ENCODE measurements at regions not wholly inside any gene's neighbourhood (a gene's known extent, or its start where the extent isn't known, plus 50 kb on each side); places are given as distances from the start of the nearest gene placed in this dataset.
"Not testable (repeated sequence)": the region's sequence is repeated elsewhere in the genome, so short reads cannot be mapped to it uniquely, and the experiment has no call there.

DNA sequence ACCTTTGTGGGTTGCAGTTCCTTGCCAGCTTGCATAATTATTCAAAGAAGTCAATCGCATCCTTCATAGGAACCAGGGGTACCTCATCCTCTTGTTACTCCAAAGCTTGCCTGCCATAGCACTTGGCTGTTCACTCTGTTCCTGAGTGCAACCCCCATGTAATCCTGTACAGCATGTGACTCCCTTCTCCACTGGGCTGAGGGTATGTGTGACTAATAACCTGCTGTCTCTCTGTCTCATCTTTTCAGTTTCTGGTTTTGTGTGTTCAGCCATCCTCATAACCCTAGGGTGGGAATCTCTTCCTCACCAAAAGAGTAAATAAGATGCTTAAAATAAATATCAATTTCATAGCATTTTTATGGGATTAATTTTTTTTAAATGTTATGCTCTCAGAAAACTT is 351.9 kb downstream of the S1PR1 start:
- DNase-seq = no peak

DNA sequence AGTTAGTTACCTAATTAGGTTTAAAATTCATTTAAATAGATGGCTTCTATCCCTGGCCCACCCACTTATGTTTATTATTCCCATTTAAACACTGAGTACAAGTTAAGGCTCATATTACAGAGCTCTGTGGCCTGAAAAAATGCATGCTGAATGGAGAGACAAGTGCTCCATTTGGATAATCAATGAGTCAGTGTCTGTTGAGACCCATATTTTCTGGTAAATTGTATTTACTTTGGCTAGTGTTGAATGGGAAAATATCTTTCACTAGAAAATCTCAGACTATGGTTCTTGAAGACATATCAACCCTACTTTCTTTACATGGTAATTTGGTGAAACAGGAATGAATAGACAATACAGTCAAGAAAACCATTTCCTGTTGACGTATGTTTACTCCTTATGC is 356.0 kb downstream of the S1PR1 start:
- no peak for DNase-seq

GRCh38 chr1:101595881-101596374 is 359.1 kb downstream of the S1PR1 start:
- DNase-seq = no peak

GRCh38 chr1:101600615-101601014 is 363.8 kb downstream of the S1PR1 start:
- not testable (repeated sequence) for DNase-seq

DNA sequence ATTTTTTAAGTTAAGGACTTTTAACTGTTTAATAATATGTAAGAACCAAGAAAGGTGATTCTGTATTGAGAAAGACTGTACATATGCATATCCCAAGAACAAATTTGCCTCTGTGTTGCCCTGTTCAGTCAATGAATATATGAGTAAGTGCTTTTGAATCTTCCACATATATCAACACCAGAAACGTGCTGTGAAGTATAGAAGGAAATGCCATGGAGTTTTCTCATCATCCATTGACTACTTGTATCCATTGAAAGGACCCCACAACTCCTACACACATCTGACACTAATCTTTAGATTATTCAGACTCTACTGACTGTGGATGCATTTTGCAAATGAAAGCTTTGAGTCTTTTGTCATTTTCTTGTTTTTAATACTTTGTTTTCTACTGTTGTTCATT is 366.9 kb downstream of the S1PR1 start:
- DNase-seq = no peak

DNA sequence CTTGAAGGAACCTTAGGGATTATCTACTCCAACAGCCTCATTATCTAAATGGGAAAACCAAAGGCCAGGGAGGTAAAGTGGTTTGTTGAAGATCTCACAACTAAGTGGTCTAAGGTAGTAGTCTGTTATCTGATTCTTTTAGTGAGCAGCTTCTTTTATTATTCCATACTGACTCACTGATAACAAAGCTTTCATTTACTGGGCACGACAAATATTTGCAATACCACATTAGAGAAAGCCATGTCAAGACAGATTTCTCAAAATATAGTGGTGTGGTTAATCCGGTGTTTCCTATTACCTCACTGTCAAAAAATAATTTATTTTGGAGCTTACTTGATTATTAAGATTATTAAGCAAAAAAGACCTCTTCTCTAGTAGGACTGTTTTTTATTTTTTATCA is 369.1 kb downstream of the S1PR1 start:
- no peak for DNase-seq

DNA sequence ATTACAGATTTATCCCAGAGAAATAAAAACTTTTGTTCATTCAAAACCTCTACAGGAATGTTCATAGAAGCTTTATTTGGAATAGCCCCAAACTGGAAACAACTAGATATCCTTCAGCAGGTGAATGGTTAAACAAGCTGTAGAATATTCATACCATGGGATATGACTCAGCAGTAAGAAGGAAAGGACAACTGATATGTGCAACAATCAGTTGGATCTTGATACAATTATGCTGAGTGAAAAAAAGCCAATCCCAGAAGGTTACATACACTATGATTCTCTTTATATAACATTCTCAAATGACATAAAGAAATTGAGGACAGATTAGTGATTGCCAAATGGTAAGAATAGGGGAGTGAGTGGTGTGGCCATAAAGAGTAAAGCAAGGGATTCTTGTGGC is 376.7 kb downstream of the S1PR1 start:
- DNase-seq = no peak

GRCh38 chr1:101618900-101619299 is 377.8 kb downstream of the OLFM3 start:
- no peak for DNase-seq

GRCh38 chr1:101632548-101633272 is 364.0 kb downstream of the OLFM3 start:
- no peak for DNase-seq

DNA sequence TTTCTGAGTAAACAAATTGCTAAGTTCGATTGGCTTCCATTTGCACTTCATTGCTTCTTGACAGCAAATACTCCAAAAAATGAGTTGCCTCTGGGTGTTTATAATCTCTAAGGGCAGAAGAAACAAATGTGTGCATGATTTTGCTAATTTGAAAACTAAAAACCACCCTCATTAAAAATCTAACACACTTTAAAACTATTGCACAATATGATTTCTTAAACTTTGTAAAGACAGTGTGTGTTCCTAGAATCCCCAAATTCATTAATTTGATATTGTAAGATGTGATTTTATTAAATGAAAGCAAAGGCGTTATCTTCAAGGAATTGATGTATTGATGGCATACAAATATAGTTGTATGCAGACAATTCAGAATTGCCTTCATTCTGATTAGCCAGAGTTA is 350.9 kb downstream of the OLFM3 start:
- no peak for DNase-seq

GRCh38 chr1:101652484-101652883 is 344.2 kb downstream of the OLFM3 start:
- DNase-seq = no peak

DNA sequence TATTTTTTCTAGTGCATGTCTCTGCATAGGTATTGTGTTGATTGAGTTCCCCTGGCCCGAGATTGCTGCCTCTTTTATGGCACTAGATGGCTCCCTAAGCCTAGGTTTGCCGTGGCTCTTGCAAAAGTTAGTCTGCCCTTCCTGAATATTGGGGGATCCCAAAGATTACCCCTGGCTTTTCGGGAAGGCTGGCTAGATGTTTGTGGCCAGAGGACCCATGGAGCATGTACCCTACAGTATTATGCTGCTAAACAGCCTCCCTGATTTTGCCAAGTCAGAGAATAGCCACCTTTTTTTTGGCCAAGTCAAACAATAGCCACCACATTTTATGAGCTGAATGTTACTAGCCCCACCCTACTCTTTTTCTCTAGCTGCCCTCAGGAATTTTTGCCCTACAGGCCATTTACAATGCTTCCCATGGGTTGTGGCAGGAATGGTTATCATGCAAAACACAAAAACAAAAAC is 343.2 kb downstream of the OLFM3 start:
- no peak for DNase-seq

DNA sequence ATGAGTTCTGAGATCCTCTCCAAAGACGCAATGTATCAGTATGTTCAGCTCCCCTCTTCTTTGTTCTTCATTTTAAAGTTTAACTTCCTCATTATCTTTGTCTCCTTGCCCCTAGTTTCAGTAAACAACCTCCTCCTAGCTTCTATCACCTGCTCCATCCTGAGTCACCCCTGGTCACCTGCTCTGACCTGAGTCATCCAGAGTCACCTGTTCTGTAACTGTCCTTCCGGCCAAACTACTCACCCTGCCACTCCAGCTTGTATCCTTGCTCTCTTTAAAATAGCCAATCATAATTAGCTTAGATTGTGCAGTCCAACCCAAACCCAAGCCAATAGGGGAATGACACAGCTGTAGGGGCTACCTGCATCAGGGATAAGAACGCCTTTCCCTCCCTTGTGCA is 332.0 kb downstream of the OLFM3 start:
- no peak for DNase-seq

- no peak for DNase-seq
Observed at GRCh38 chr1:101667761-101668160, 329.0 kb downstream of the OLFM3 start.

GRCh38 chr1:101683136-101683535 is 313.6 kb downstream of the OLFM3 start:
- no peak for DNase-seq

DNA sequence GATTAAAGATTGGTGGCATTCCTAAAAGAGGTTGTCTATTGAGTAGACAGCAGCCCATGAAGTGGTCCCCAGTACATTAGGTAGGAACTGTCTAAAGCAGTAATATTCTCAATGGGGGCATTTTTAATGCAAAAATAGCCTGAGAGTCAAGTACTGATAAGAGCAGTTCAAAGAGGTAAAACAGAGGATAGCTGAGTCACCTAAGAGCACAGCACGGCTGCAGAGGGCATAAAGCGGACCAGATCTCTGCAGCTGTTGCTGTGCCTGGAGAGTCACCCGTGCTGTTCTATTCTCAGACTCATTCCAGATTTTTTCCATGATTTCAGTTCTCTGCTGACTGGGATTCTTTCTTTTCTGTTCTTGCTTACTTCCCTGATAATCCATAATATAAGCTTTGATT is 313.2 kb downstream of the OLFM3 start:
- DNase-seq = no peak

GRCh38 chr1:101697072-101697471 is 299.7 kb downstream of the OLFM3 start:
- no peak for DNase-seq

DNA sequence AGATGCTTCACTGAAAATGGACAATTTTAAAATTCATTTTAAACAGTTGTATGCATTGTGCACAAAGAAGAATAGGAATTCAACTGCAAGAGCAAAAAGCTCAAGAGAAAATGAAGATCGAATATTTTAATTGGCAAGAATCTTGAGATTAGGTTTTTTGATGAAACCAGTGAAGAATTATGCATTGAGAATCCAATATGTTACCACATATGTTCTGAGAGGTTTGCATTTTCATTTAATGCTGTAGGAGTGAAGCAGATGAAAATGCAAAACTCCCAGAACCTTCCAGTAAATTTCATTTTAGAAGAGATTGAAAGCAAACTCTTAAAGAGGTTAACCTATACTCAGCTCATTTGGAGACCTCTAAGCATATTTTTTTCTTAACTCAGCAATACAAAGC is 298.0 kb downstream of the OLFM3 start:
- DNase-seq = no peak

DNA sequence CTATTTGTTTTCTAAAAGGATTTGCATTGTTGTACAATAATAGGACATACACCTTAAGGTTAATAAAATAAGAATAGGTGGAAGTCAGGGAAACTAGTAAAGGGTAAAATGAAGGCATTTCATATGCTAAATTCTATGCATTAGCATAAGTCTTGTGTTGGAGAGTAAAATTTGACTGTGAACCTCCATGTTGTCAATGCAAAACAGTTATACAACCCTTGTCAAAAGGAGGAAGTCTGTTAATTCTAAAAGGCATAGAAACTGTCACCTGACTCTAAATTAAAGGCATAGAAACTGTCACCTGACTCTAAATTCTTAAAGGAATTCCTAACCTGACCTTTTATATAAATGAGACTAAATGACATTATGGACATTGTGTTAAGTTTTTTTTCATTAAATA is 291.8 kb downstream of the OLFM3 start:
- no peak for DNase-seq

GRCh38 chr1:101706366-101706765 is 290.4 kb downstream of the OLFM3 start:
- no peak for DNase-seq

- DNase-seq = no peak
Observed at GRCh38 chr1:101709721-101710120, 287.0 kb downstream of the OLFM3 start.

- no peak for DNase-seq
Observed at GRCh38 chr1:101713760-101714159, 283.0 kb downstream of the OLFM3 start.

GRCh38 chr1:101723415-101723814 is 273.3 kb downstream of the OLFM3 start:
- no peak for DNase-seq

GRCh38 chr1:101728029-101728428 is 268.7 kb downstream of the OLFM3 start:
- no peak for DNase-seq

- no peak for DNase-seq
Observed at GRCh38 chr1:101730559-101730958, 266.2 kb downstream of the OLFM3 start.

Measured in activated T-cell treated with anti-CD3 and anti-CD28 coated beads, Interleukin-2, amount 50 U/mL, for 1 hour (primary cell).